ENCODE measurements at regions not wholly inside any gene's neighbourhood (a gene's known extent, or its start where the extent isn't known, plus 50 kb on each side); places are given as distances from the start of the nearest gene placed in this dataset.

- TF ChIP-seq EZH2phosphoT487 (IDR thresholded peaks at IDR 0.05; ENCODE audit: borderline replicate concordance, low read depth, low read length), result no peak
- TF ChIP-seq, protein P1, sequence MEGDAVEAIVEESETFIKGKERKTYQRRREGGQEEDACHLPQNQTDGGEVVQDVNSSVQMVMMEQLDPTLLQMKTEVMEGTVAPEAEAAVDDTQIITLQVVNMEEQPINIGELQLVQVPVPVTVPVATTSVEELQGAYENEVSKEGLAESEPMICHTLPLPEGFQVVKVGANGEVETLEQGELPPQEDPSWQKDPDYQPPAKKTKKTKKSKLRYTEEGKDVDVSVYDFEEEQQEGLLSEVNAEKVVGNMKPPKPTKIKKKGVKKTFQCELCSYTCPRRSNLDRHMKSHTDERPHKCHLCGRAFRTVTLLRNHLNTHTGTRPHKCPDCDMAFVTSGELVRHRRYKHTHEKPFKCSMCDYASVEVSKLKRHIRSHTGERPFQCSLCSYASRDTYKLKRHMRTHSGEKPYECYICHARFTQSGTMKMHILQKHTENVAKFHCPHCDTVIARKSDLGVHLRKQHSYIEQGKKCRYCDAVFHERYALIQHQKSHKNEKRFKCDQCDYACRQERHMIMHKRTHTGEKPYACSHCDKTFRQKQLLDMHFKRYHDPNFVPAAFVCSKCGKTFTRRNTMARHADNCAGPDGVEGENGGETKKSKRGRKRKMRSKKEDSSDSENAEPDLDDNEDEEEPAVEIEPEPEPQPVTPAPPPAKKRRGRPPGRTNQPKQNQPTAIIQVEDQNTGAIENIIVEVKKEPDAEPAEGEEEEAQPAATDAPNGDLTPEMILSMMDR (conservative IDR thresholded peaks at IDR 0.05; ENCODE audit: low read length), result no peak
Observed at GRCh38 chr1:2965676-2966075, 55.6 kb upstream of the ACTRT2 start.
